HG03439 (cell line): ENCODE measurements at regions not wholly inside any gene's neighbourhood (a gene's known extent, or its start where the extent isn't known, plus 50 kb on each side); places are given as distances from the start of the nearest gene placed in this dataset.

Experiments used
- ATAC-seq: cut with Tn5 transposase; IDR thresholded peaks from one replicate; pipeline ENCODE4 v1.9.1; 2021; ENCODE audit warnings: mild to moderate bottlenecking, moderate library complexity; ENCODE audit not compliant: unreplicated experiment

- ATAC-seq: no peak
Observed at GRCh38 chrX:40485973-40486372, 94.8 kb upstream of the ATP6AP2 start.

GRCh38 chrX:40485102-40485826 lies 95.5 kb upstream of the ATP6AP2 start:
- no peak for ATAC-seq

GRCh38 chrX:40484408-40485091 lies 96.2 kb upstream of the ATP6AP2 start:
- ATAC-seq: no peak

- no peak for ATAC-seq
Observed at GRCh38 chrX:40483502-40483901, 97.3 kb upstream of the ATP6AP2 start.

GRCh38 chrX:40479777-40480318 lies 100.9 kb upstream of the ATP6AP2 start:
- ATAC-seq: no peak

- ATAC-seq: no peak
Observed at GRCh38 chrX:40478474-40479065, 102.2 kb upstream of the ATP6AP2 start.

- no peak for ATAC-seq
Observed at GRCh38 chrX:40476958-40477357, 103.8 kb upstream of the ATP6AP2 start.

GRCh38 chrX:40474645-40475044 lies 106.1 kb upstream of the ATP6AP2 start:
- ATAC-seq: no peak

- ATAC-seq: no peak
Observed at GRCh38 chrX:40474205-40474626, 106.6 kb upstream of the ATP6AP2 start.

- ATAC-seq: no peak
Observed at GRCh38 chrX:40473460-40474204, 107.1 kb upstream of the ATP6AP2 start.

GRCh38 chrX:40471965-40472648 lies 108.7 kb upstream of the ATP6AP2 start:
- no peak for ATAC-seq

GRCh38 chrX:40470830-40471429 lies 109.8 kb upstream of the ATP6AP2 start:
- ATAC-seq: no peak

- ATAC-seq: no peak
Observed at GRCh38 chrX:40469316-40469715, 111.5 kb upstream of the ATP6AP2 start.

GRCh38 chrX:40468033-40468846 lies 112.5 kb upstream of the ATP6AP2 start:
- no peak for ATAC-seq

GRCh38 chrX:40467454-40467853 lies 113.3 kb upstream of the ATP6AP2 start:
- no peak for ATAC-seq

- ATAC-seq: no peak
Observed at GRCh38 chrX:40465735-40466551, 114.8 kb upstream of the ATP6AP2 start.

- ATAC-seq: no peak
Observed at GRCh38 chrX:40462795-40463194, 118.0 kb upstream of the ATP6AP2 start.

GRCh38 chrX:40460926-40461325 lies 119.8 kb upstream of the ATP6AP2 start:
- ATAC-seq: no peak
